GM19372 (cell line): ENCODE measurements at regions not wholly inside any gene's neighbourhood (a gene's known extent, or its start where the extent isn't known, plus 50 kb on each side); places are given as distances from the start of the nearest gene placed in this dataset.

Experiments
- ATAC-seq: cut with Tn5 transposase; IDR thresholded peaks from one replicate; pipeline ENCODE4 v1.9.1; 2021; ENCODE audit warnings: mild to moderate bottlenecking, low read depth, moderate library complexity; ENCODE audit not compliant: unreplicated experiment

DNA sequence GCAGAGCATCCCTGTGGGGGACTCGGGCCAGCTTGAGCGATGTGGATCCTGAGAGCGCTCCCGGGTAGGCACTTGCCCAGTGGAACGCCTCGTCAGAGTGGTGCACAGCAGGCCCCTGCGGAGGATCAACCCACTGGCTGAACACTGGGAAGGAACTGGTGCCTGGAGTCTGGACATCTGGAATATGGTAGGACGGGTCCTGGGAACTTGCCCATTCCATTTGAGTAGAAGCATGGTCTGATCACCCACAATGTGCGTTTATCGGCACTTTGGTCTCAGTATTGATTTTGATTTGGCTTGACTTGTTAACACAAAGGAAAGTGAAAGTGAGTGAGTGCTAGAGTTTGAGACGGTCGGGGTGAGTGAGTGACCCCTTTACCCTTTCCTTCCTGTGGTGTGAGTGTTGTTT lies 1336.2 kb upstream of the CHAC2 start:
- ATAC-seq = no peak

DNA sequence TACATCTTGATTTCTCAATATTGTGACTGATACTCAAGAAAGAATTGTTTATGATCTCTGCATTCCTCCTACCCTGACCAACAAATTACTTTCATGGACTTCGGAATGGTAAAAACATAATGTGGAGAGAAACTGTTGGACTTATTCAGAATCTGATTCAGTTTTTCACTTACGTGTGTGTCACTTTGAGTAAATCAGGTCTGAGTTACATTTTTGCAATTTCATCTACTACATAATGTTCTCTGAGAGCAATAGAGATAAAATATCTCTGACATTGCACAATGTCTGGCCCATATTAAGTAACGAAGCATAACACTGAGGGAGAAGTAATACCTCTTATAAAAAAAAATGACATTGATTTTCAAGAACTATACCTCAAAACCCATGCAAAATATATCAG lies 1337.9 kb upstream of the CHAC2 start:
- no peak for ATAC-seq

- no peak for ATAC-seq
Measured at GRCh38 chr2:52429171-52429570, 1338.4 kb upstream of the CHAC2 start.

DNA sequence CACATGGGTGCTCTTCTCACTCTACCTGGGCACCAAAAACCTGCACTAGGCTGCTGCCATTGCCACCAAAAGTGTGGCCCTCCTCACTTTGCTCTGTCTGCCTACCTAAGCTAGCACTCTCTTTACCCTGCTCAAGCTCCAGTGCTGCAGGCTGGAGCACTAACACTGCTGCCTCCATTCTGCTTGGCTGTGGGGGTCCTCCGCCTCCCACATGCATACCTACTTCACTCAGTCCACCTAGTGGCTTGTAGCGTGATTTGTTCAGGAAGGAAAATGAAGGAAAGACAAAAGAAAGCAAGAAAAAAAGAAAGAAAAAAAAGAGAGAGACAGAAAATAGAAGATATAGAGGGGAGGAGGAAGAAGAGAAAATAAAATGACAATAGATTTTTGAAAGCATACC lies 1339.4 kb upstream of the CHAC2 start:
- no peak for ATAC-seq

DNA sequence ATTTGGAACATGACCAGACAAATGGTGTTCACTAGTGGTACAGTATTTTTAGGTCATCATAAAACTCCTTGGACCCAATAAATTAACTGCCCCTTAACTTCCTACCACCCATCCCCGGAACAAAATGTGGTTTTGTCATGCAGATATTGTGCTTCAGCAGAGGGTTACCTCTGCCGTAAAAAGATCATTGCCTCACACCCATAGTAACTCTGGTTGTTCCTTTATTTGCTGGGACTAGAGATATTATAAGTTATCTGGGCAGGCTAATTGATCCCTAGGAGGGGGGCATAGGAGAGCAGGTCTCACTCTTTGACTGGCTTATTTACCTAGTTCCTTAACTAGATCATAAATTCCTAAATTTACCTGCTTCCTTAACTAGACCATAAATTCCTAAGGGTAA lies 1343.9 kb upstream of the CHAC2 start:
- ATAC-seq = no peak

GRCh38 chr2:52423111-52423510 lies 1344.5 kb upstream of the CHAC2 start:
- ATAC-seq = no peak

- no peak for ATAC-seq
Measured at GRCh38 chr2:52416340-52416739, 1351.3 kb upstream of the CHAC2 start.

DNA sequence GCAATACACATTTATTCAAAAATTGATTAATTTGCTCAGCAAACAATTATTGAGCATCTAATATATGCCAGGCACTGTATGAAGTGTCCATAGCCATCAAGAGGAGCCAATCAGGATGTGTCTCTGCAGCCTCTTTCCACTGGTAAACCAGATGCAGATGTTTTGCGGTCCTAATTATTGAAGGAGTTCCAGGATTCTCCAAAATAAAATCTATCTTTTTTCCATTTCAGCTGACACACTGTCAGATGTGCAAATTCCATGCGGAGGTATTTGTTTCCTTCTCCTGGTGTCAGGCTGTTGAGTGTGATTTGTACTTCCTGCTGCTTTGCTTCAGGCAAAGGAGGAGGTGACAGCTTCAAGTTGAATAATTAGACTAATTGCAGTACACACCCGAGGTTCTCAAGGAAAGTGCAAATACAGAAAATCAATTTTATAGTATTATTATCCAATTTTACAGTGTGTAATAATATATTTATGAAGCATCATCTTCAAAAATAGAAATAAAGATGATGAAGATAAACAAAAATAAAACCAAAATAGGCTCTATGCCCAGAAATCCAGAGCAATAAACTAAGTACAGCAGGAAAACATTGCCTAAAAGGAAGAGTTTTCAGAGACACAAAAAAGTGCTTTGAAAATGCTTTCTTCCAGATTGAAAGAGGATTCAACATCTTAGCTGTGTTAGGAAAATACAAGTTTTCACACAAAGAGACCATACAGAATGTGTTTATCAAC lies 1352.9 kb upstream of the CHAC2 start:
- no peak for ATAC-seq

- peak; percentile 86 for ATAC-seq
Measured at GRCh38 chr2:52409308-52410118, 1358.1 kb upstream of the CHAC2 start.

GRCh38 chr2:52405980-52406379 lies 1361.6 kb upstream of the CHAC2 start:
- no peak for ATAC-seq

GRCh38 chr2:52404866-52405265 lies 1362.7 kb upstream of the CHAC2 start:
- ATAC-seq = no peak

DNA sequence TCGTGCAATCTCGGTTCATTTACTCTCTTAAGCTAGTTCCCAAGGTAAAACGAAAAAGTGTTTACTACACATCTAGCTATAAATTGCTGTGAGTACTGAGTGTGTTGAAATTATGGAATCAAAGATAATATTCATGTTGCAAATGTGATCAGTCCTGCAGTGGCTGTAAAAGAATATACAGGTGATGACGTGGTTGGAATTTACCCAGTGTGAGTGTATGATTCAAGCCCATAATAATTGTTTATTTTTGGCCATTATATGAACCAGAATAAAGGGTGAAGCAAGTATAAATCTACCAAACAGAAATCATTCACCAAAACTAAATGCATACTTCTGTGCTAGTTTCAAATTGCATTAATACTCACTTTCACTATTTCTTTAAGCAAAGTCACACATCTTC lies 1363.6 kb upstream of the CHAC2 start:
- no peak for ATAC-seq

- ATAC-seq = no peak
Measured at GRCh38 chr2:52402128-52402527, 1365.5 kb upstream of the CHAC2 start.

GRCh38 chr2:52396836-52397235 lies 1364.9 kb upstream of the NRXN1 start:
- no peak for ATAC-seq

DNA sequence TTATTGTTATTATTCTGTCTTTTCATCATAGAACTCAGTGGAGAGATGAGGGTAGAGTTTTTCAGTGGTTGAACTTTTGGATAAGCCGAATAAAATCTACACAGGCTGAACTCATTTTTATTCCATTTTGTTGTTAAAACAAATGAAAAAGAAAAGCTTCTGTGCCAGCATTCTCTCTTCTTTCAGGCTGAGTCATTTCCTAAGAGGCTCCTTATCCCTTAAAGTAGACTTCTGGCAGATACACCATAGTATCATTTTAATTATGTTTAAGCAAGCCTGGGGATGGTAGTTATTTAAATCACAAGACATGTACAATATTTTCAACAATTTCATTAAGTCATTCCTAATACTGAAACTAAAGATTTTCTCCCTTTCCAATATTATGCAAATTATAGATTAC lies 1364.0 kb upstream of the NRXN1 start:
- no peak for ATAC-seq

DNA sequence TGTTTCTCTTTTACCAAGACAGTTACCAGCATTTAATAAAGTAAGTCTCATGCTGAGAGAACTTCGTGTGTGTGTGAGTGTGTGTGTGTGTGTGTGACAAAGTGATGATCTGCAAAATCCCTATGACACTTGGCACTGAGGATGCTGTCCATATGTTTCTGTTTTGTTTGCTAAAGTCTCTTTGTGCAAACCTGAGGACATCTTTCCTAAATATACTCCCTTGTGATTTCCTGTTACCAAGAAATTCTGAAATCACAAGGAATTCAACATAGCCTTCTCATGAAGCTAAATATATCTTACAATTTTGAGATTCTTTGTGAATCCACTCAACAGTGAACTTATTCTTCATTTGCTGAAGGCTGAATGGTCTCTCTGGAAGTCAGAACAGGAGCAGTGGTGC lies 1359.7 kb upstream of the NRXN1 start:
- no peak for ATAC-seq

- no peak for ATAC-seq
Measured at GRCh38 chr2:52390651-52391050, 1358.7 kb upstream of the NRXN1 start.

DNA sequence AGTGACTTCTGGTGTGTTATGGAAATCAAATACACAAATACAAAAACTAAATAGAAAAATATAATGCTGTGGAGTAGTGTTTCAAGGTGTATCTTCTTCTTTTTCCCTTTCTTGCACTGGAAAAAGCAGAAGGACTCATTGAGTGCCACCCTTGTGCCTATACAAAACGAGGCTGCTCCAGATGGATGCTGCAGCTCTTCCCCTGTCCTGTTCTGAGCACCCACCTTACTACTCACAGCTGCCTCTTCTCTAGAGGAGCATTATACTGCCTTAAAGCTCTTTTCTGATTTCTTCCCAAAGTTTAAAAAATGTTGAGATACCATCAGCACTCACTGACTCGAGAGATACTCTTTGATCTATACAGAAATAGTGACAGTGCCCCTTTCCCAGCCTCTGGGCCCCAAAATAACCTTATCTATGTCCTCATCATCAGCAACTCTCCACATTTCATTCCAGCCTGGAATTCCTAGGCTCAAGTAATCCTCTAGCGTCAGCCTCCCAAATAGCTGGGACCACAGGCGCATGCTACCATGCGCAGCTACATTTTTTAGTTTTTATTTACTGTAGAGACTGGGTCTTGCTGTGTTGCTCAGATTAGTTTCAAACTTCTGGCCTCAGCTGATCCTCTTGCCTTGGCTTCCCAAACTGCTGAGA lies 1356.1 kb upstream of the NRXN1 start:
- no peak for ATAC-seq

DNA sequence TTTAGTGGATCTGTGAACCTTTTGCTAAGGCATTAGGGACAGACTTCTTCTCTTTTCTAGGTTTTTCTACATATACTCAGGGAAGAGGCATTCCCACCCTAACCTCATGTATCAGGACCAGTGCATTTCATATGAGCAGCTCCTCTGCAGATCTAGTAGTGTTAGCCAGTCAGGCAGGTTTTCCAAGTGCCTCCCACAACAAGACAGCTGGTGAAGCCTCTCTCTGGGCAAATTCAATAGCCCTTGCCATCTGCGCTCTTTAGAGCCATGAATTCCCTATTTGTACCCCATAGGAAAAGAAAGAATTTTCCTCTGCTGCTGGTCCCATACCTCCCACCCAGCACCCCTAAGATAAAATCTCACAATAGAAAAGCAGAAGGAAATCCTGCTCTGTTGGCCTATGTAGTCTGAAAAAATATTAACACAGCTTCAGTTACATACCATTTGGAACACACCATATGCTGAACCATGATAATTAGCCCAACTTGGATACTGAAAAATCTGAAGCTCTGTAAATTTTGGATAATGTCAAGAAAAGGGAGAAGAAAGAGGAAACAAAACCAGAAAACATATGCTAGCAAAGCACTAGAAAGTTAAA lies 1354.6 kb upstream of the NRXN1 start:
- no peak for ATAC-seq

DNA sequence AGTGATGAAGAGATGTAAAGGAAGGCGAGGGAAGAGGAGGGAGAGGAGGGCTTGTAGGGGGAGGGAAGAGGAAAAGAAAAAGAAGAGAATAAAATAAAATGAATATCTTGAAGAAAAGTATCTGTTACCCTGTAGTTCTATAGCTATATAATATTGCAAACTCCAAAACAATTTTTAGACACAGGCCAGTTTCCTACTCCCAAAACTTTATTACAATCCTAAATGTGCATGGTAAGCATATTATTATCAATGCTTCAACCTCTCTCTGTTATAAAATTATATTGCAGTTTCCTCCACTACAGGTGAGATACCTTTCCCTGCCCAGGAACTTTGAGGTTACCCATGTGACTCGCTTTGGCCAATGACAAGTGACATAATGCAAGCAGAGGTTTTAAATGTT lies 1351.6 kb upstream of the NRXN1 start:
- no peak for ATAC-seq

DNA sequence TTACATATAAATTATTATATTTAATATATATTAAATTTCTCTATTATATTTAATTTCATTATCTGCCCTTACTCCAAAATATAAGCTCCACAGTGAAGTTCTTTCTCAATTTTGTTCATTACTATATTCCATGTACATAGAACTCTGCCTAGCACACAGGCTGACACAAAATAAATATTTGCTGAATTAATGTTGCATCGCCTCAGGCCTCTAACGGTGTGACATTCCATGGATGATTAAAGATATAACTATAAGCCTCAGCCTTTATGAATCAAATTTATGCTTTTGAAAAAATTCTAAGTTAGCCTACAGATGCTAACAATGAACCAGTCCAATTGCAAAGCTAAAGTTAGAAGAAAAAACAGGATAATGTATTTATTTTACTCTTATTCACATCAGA lies 1337.2 kb upstream of the NRXN1 start:
- ATAC-seq = no peak
